Astrocyte (in vitro differentiated cells and primary cell): ENCODE measurements at regions not wholly inside any gene's neighbourhood (a gene's known extent, or its start where the extent isn't known, plus 50 kb on each side); places are given as distances from the start of the nearest gene placed in this dataset.

Experiments
- DNase-seq: peaks from one replicate; pipeline ENCODE4 v3.0.0-alpha.2; 2010; ENCODE audit warnings: low read depth
- FAIRE-seq: peaks from 2 replicates; lab custom pipeline; 2011; peaks lifted over from hg19 to GRCh38; lab: Jason Lieb, UNC
- H2AFZ ChIP-seq: 2 replicates; pipeline ENCODE4 v1.6.0; 2012; ENCODE audit warnings: low read depth, low read length, inconsistent platforms
- H3K27ac ChIP-seq: 2 replicates; pipeline ENCODE4 v1.5.1; 2011; ENCODE audit warnings: low read depth, low read length, inconsistent platforms
- H3K27me3 ChIP-seq: 2 replicates; pipeline ENCODE4 v1.6.0; 2011; ENCODE audit warnings: low read length, inconsistent platforms; ENCODE audit not compliant: insufficient read depth
- H3K36me3 ChIP-seq: 2 replicates; pipeline ENCODE4 v1.5.1; 2011; ENCODE audit warnings: low read length, inconsistent platforms; ENCODE audit not compliant: insufficient read depth
- H3K4me1 ChIP-seq: 2 replicates; pipeline ENCODE4 v1.5.1; 2011; ENCODE audit warnings: low read length, inconsistent platforms; ENCODE audit not compliant: insufficient read depth
- H3K4me2 ChIP-seq: 2 replicates; pipeline ENCODE4 v1.6.0; 2012; ENCODE audit warnings: low read length, inconsistent platforms
- H3K4me3 ChIP-seq: 2 replicates; pipeline ENCODE4 v1.5.1; 2011; ENCODE audit warnings: low read depth, mild to moderate bottlenecking, low read length, inconsistent platforms; ENCODE audit not compliant: insufficient read depth
- H3K79me2 ChIP-seq: 2 replicates; pipeline ENCODE4 v1.6.0; 2012; ENCODE audit warnings: mild to moderate bottlenecking, low read length, inconsistent platforms; ENCODE audit not compliant: insufficient read depth
- H3K9ac ChIP-seq: 2 replicates; pipeline ENCODE4 v1.6.0; 2012; ENCODE audit warnings: mild to moderate bottlenecking, low read length, inconsistent platforms
- H3K9me3 ChIP-seq: 2 replicates; pipeline ENCODE4 v1.5.1; 2012; ENCODE audit warnings: low read depth, mild to moderate bottlenecking, low read length, inconsistent platforms; ENCODE audit not compliant: insufficient read depth
- H4K20me1 ChIP-seq: 2 replicates; pipeline ENCODE4 v1.6.0; 2012; ENCODE audit warnings: low read length, inconsistent platforms; ENCODE audit not compliant: insufficient read depth
- H3K27ac Mint-ChIP-seq: one replicate; pipeline ENCODE4 v1.8.0; 2021; ENCODE audit warnings: mild to moderate bottlenecking, mixed read lengths; ENCODE audit not compliant: unreplicated experiment
- H3K27me3 Mint-ChIP-seq: one replicate; pipeline ENCODE4 v1.8.0; 2021; ENCODE audit warnings: low read depth, mixed read lengths; ENCODE audit not compliant: unreplicated experiment
- H3K36me3 Mint-ChIP-seq: one replicate; pipeline ENCODE4 v1.8.0; 2021; ENCODE audit warnings: low read depth, mixed read lengths; ENCODE audit not compliant: unreplicated experiment
- H3K4me1 Mint-ChIP-seq: one replicate; pipeline ENCODE4 v1.8.0; 2021; ENCODE audit warnings: low read depth, mixed read lengths; ENCODE audit not compliant: unreplicated experiment
- H3K4me3 Mint-ChIP-seq: one replicate; pipeline ENCODE4 v1.8.0; 2021; ENCODE audit warnings: mild to moderate bottlenecking, moderate library complexity, mixed read lengths; ENCODE audit not compliant: unreplicated experiment
- H3K9me3 Mint-ChIP-seq: one replicate; pipeline ENCODE4 v1.8.0; 2021; ENCODE audit warnings: mild to moderate bottlenecking, mixed read lengths; ENCODE audit not compliant: unreplicated experiment
- EZH2 ChIP-seq: IDR thresholded peaks from 2 replicates; pipeline ENCODE4 v1.6.1; 2012; ENCODE audit warnings: mild to moderate bottlenecking, low read length, inconsistent platforms; ENCODE audit not compliant: insufficient read depth
- TF ChIP-seq, protein P1 (sequence below): IDR thresholded peaks from 2 replicates; pipeline ENCODE4 v1.5.1; 2011; ENCODE audit warnings: low read depth, mild to moderate bottlenecking, inconsistent platforms, low read length, moderate library complexity; ENCODE audit not compliant: insufficient read depth

- Histone ChIP-seq H2AFZ (no peak overlapping the region), H3K27me3 (no peaks in the 10 kb centered on the region), H3K4me3 (no peak overlapping the region), H4K20me1 (no peaks in the 10 kb centered on the region), H3K79me2 (no peaks in the 10 kb centered on the region), H3K9me3 (no peaks in the 10 kb centered on the region), H3K4me2 (no peak overlapping the region), H3K9ac (no peak overlapping the region), H3K4me1 (no peaks in the 10 kb centered on the region), H3K36me3 (no peaks in the 10 kb centered on the region), H3K27ac (no peak overlapping the region)
- Mint-ChIP-seq H3K4me1 (no peaks in the 10 kb centered on the region), H3K4me3 (no peak overlapping the region), H3K9me3 (no peaks in the 10 kb centered on the region), H3K36me3 (no peaks in the 10 kb centered on the region), H3K27me3 (peaks cover 70% of the 10 kb centered on the region), H3K27ac (no peak overlapping the region)
- no peak for FAIRE-seq
- no peak for DNase-seq
- no peak for TF ChIP-seq EZH2
- TF ChIP-seq, protein P1, sequence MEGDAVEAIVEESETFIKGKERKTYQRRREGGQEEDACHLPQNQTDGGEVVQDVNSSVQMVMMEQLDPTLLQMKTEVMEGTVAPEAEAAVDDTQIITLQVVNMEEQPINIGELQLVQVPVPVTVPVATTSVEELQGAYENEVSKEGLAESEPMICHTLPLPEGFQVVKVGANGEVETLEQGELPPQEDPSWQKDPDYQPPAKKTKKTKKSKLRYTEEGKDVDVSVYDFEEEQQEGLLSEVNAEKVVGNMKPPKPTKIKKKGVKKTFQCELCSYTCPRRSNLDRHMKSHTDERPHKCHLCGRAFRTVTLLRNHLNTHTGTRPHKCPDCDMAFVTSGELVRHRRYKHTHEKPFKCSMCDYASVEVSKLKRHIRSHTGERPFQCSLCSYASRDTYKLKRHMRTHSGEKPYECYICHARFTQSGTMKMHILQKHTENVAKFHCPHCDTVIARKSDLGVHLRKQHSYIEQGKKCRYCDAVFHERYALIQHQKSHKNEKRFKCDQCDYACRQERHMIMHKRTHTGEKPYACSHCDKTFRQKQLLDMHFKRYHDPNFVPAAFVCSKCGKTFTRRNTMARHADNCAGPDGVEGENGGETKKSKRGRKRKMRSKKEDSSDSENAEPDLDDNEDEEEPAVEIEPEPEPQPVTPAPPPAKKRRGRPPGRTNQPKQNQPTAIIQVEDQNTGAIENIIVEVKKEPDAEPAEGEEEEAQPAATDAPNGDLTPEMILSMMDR = no peak
Observed at GRCh38 chr1:37294529-37294928, 179.9 kb upstream of the ZC3H12A start.

- Histone ChIP-seq H3K79me2 (no peaks in the 10 kb centered on the region), H3K4me3 (no peak overlapping the region), H3K27ac (no peak overlapping the region), H3K9me3 (no peaks in the 10 kb centered on the region), H3K36me3 (no peaks in the 10 kb centered on the region), H2AFZ (no peak overlapping the region), H3K27me3 (no peaks in the 10 kb centered on the region), H4K20me1 (no peaks in the 10 kb centered on the region), H3K4me1 (no peaks in the 10 kb centered on the region), H3K9ac (no peak overlapping the region), H3K4me2 (no peak overlapping the region)
- Mint-ChIP-seq H3K9me3 (peaks cover 2% of the 10 kb centered on the region), H3K4me1 (no peaks in the 10 kb centered on the region), H3K4me3 (no peak overlapping the region), H3K36me3 (no peaks in the 10 kb centered on the region), H3K27me3 (peaks cover 80% of the 10 kb centered on the region), H3K27ac (no peak overlapping the region)
- DNase-seq (no peak), FAIRE-seq (no peak)
- TF ChIP-seq, protein P1 = no peak
- TF ChIP-seq EZH2 = no peak
Observed at GRCh38 chr1:37298769-37299168, 175.6 kb upstream of the ZC3H12A start.

DNA sequence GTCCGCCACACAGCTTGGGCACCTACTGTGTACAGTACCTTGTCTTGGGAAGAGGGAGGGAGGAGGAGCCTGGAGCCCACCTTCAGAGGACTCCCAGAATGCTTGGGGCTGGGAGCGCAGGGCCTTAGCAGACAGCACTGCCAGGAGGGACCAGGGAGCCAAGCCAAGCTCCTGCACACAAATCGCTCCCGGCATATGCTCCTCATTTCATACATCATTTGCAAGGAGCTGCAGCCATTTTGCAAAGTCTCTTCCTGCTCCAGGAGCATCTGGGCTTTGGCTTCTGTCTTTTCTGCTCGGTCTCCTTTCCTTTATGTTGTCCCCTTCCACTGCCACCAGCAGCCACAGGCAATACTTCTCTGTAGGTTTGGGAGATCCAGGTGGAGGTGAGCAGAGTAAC is 175.2 kb upstream of the ZC3H12A start:
- Mint-ChIP-seq H3K9me3 (peaks cover 2% of the 10 kb centered on the region), H3K4me1 (no peaks in the 10 kb centered on the region), H3K27ac (no peak overlapping the region), H3K27me3 (peaks cover 81% of the 10 kb centered on the region), H3K36me3 (no peaks in the 10 kb centered on the region), H3K4me3 (no peak overlapping the region)
- FAIRE-seq (no peak), DNase-seq (no peak)
- H3K4me3 ChIP-seq = no peak overlapping the region
- no peaks in the 10 kb centered on the region for H4K20me1 ChIP-seq
- H2AFZ ChIP-seq = no peak overlapping the region
- no peaks in the 10 kb centered on the region for H3K4me1 ChIP-seq
- no peaks in the 10 kb centered on the region for H3K79me2 ChIP-seq
- no peaks in the 10 kb centered on the region for H3K36me3 ChIP-seq
- H3K27me3 ChIP-seq = no peaks in the 10 kb centered on the region
- H3K9me3 ChIP-seq = no peaks in the 10 kb centered on the region
- TF ChIP-seq EZH2 = no peak
- TF ChIP-seq, protein P1 = no peak
- H3K4me2 ChIP-seq = no peak overlapping the region
- no peak overlapping the region for H3K27ac ChIP-seq
- no peak overlapping the region for H3K9ac ChIP-seq
